Endodermal cell (in vitro differentiated cells): ENCODE measurements at regions not wholly inside any gene's neighbourhood (a gene's known extent, or its start where the extent isn't known, plus 50 kb on each side); places are given as distances from the start of the nearest gene placed in this dataset.

Source experiments
- DNase-seq: peaks from one replicate; pipeline ENCODE4 v3.0.0-alpha.2; 2017
- H3K27ac ChIP-seq: 2 replicates; pipeline ENCODE4 v1.5.1; 2013; ENCODE audit warnings: mild to moderate bottlenecking, low read depth, low read length, moderate library complexity
- H3K27me3 ChIP-seq: 2 replicates; pipeline ENCODE4 v1.6.1; 2013; ENCODE audit warnings: mild to moderate bottlenecking, low read length, moderate library complexity; ENCODE audit not compliant: insufficient read depth, control insufficient read depth, poor library complexity, severe bottlenecking
- H3K36me3 ChIP-seq: 2 replicates; pipeline ENCODE4 v1.7.0; 2013; ENCODE audit warnings: mild to moderate bottlenecking, low read length, moderate library complexity; ENCODE audit not compliant: control insufficient read depth, insufficient read depth
- H3K4me1 ChIP-seq: one replicate; pipeline ENCODE4 v1.7.0; 2013; ENCODE audit warnings: low read length; ENCODE audit not compliant: control insufficient read depth, insufficient read depth
- H3K4me3 ChIP-seq: 2 replicates; pipeline ENCODE4 v1.5.1; 2013; ENCODE audit warnings: mild to moderate bottlenecking, low read length, moderate library complexity
- H3K9ac ChIP-seq: 2 replicates; pipeline ENCODE4 v1.6.1; 2013; ENCODE audit warnings: mild to moderate bottlenecking, low read length, moderate library complexity; ENCODE audit not compliant: poor library complexity, severe bottlenecking; ENCODE audit errors: extremely low read depth
- H3K9me3 ChIP-seq: 2 replicates; pipeline ENCODE4 v1.6.1; 2013; ENCODE audit warnings: mild to moderate bottlenecking, low read length, moderate library complexity; ENCODE audit not compliant: control insufficient read depth
- H3K27ac Mint-ChIP-seq: 2 replicates; pipeline ENCODE4 v1.8.0; 2020; ENCODE audit warnings: mixed read lengths
- H3K27me3 Mint-ChIP-seq: 2 replicates; pipeline ENCODE4 v1.8.0; 2021; ENCODE audit warnings: mild to moderate bottlenecking, mixed read lengths; ENCODE audit not compliant: insufficient read depth
- H3K36me3 Mint-ChIP-seq: 2 replicates; pipeline ENCODE4 v1.8.0; 2020; ENCODE audit warnings: low read depth, mixed read lengths
- H3K4me1 Mint-ChIP-seq: 2 replicates; pipeline ENCODE4 v1.8.0; 2020; ENCODE audit warnings: mixed read lengths
- H3K4me3 Mint-ChIP-seq: 2 replicates; pipeline ENCODE4 v1.8.0; 2020; ENCODE audit warnings: mild to moderate bottlenecking, moderate library complexity, mixed read lengths
- H3K9me3 Mint-ChIP-seq: 2 replicates; pipeline ENCODE4 v1.8.0; 2020; ENCODE audit warnings: mild to moderate bottlenecking, mixed read lengths
- CTCF ChIP-seq: fragments of 200-600 bp; sonication (generic); conservative IDR thresholded peaks from 2 replicates; pipeline ENCODE4 v1.5.0; 2021; ENCODE audit warnings: antibody characterized with exemption, mild to moderate bottlenecking
- WGBS, 2 experiments: methylation state at CpG; one replicate each; pipeline versions ENCODE4 v1.1.5 to v1.1.7; 2013; ENCODE audit warnings: missing lambda C conversion rate in 2 of 2, mixed read lengths in 1 of 2; ENCODE audit not compliant: insufficient coverage in 1 of 2, insufficient read length in 1 of 2; 5-methylcytosine and 5-hydroxymethylcytosine counted together

- H3K9me3 ChIP-seq = no peaks in the 10 kb centered on the region
- no peaks in the 10 kb centered on the region for H3K4me1 ChIP-seq
- 77% methylated on average over 1 of the region's 1 CpG; no CpG with 5 or more reads in 1 of the 2 experiments for WGBS, 2 experiments
- no peaks in the 10 kb centered on the region for H3K36me3 Mint-ChIP-seq
- H3K27ac Mint-ChIP-seq = no peak overlapping the region
- no peaks in the 10 kb centered on the region for H3K36me3 ChIP-seq
- H3K27me3 Mint-ChIP-seq = peaks cover 2% of the 10 kb centered on the region
- H3K4me1 Mint-ChIP-seq = no peaks in the 10 kb centered on the region
- H3K27ac ChIP-seq = no peak overlapping the region
- TF ChIP-seq CTCF = no peak
- H3K9ac ChIP-seq = no peak overlapping the region
- no peak for DNase-seq
- H3K9me3 Mint-ChIP-seq = no peaks in the 10 kb centered on the region
- peaks cover 20% of the 10 kb centered on the region for H3K27me3 ChIP-seq
- no peak overlapping the region for H3K4me3 Mint-ChIP-seq
- H3K4me3 ChIP-seq = no peak overlapping the region
Observed at GRCh38 chr9:100785946-100786345, 208.1 kb downstream of the CAVIN4 start.

- H3K4me3 ChIP-seq = no peak overlapping the region
- Mint-ChIP-seq H3K27ac (no peak overlapping the region), H3K4me1 (no peaks in the 10 kb centered on the region), H3K9me3 (no peaks in the 10 kb centered on the region), H3K27me3 (peaks cover 3% of the 10 kb centered on the region), H3K36me3 (no peaks in the 10 kb centered on the region), H3K4me3 (no peak overlapping the region)
- no peak overlapping the region for H3K9ac ChIP-seq
- H3K4me1 ChIP-seq = no peaks in the 10 kb centered on the region
- 87 to 95% methylated on average over 4 to 5 of the region's 5 CpGs for WGBS, 2 experiments
- no peaks in the 10 kb centered on the region for H3K36me3 ChIP-seq
- H3K27ac ChIP-seq = no peak overlapping the region
- no peak for DNase-seq
- H3K9me3 ChIP-seq = no peaks in the 10 kb centered on the region
- no peak for TF ChIP-seq CTCF
- H3K27me3 ChIP-seq = peaks cover 10% of the 10 kb centered on the region
Observed at GRCh38 chr9:100794738-100795269, 216.9 kb downstream of the CAVIN4 start.

GRCh38 chr9:100803956-100804355 is 224.6 kb upstream of the PLPPR1 start:
- Mint-ChIP-seq H3K27ac (no peak overlapping the region), H3K4me3 (no peak overlapping the region), H3K27me3 (peaks cover 21% of the 10 kb centered on the region), H3K4me1 (no peaks in the 10 kb centered on the region), H3K36me3 (no peaks in the 10 kb centered on the region), H3K9me3 (peaks cover 1% of the 10 kb centered on the region)
- Histone ChIP-seq H3K27me3 (peaks cover 13% of the 10 kb centered on the region), H3K9me3 (no peaks in the 10 kb centered on the region), H3K27ac (no peak overlapping the region), H3K36me3 (no peaks in the 10 kb centered on the region), H3K4me1 (no peaks in the 10 kb centered on the region), H3K4me3 (no peak overlapping the region), H3K9ac (no peak overlapping the region)
- 79 to 93% methylated on average over 2 of the region's 2 CpGs for WGBS, 2 experiments
- no peak for DNase-seq
- no peak for TF ChIP-seq CTCF
